HUDEP-2 (cell line): ENCODE measurements at regions not wholly inside any gene's neighbourhood (a gene's known extent, or its start where the extent isn't known, plus 50 kb on each side); places are given as distances from the start of the nearest gene placed in this dataset.

ENCODE experiments used
- DNase-seq, 76 experiments: peaks; one replicate each; lab custom pipeline; 2025; ENCODE audit not compliant: unreplicated experiment in 76 of 76; lab: John Stamatoyannopoulos, UW

DNA sequence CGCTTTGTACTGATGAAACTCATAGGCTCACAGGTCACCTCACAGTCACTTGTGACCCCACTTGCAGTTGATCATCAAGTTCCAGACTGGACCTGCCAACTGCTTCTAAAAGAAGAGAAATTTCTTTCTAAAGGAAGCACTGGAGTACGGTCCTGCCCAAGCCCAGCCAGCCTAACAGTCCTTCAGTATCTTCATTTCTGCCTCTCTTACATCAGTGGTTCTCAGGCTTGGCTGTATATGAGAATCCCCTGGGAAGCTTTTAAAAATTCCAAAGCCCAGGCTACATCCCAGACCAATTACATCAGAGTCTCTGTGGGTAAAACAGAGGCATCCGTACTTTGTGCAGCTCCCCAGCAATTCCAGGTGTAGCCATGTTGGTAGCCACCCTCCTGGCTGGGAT lies 282.1 kb downstream of the NFIB start:
- DNase-seq = no peak

DNA sequence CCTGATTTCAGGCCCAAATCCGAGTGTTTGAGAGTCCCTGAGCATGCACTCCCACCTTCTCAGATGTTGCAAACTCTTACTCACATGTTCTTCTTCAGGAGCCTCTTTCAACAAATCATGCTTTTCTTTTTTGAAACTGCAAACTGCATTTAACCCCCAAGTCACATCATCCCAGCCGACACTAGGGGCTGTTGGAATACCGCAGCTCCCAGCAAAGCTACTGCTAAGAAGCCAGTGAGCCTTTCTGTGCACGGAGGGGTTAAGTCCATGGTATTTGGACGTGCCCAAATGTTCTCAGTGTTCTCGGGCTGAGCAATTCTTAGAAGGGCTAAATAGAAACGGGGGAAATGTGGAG lies 282.9 kb downstream of the NFIB start:
- no peak for DNase-seq

DNA sequence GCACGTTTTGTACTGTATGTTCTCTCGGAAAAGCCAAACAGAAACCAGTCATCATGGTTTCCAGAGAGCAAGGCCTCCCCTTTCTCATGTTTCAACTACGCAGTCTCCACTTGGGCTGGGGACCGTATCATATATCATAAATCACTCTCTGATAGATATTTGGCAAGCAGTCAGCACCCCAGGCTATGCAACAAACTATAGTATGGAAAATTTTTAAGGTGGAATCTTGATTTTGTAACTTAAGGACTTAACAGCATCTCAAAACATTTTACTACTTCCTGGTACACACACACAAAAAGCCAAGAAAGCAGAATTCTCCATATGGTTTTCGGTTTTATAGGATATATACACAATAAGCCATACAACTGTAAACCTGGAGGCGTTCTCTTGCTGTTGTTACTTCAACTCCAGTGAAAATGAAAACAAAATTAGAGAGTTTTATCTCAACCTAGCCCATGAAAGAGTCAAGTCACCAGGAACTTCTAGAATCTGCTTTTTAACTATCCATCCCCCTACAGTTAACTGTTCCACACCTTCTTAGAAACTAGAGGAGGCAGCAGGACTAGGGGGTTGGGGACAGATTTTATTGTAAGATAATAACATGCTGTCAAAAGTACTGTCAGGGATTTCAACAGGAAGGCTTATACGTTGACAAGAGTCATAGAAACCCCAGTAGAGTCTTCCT lies 283.4 kb downstream of the NFIB start:
- DNase-seq = no peak

- DNase-seq = no peak
Measured at GRCh38 chr9:14029806-14030374, 284.1 kb downstream of the NFIB start.

- DNase-seq = no peak
Measured at GRCh38 chr9:14027116-14027800, 286.7 kb downstream of the NFIB start.

DNA sequence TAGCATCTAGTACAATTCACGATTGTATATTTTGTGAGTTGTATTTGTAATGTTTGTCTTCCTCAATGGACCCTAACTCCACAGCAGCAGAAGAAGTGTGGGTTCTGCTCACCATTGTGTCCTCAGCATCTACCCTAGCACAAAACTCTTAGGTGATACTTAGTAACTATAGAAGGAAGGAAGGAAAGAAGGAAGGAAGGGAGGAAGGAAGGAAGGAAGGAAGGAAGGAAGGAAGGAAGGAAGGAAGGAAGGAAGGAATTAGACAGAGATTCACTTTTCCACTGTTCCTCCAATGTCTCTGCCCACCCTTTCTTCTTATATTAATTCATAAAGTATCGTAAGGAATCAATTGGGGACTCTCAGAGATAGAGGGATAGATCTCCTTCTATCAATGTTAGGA lies 288.2 kb downstream of the NFIB start:
- no peak for DNase-seq

DNA sequence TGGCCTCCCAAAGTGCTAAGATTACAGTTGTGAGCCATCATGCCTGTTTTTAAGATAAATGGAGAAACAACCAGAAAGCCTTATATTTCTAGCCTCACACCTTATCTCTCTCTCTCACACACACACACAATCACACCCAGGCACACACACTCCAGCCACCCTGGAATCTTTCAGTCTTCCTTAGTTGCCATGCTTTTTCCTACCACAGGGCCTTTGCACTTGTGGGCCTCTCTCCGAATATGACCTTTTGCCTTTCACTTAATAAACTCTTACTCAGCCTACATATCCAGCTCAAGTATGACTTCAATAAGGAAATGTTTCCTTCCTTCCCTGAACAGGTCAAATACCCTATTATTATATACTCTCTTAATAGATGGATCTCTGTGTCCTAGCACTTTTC lies 290.7 kb downstream of the NFIB start:
- DNase-seq = no peak

GRCh38 chr9:14021871-14022525 lies 291.9 kb downstream of the NFIB start:
- DNase-seq = no peak

GRCh38 chr9:14018081-14018480 lies 295.9 kb downstream of the NFIB start:
- no peak for DNase-seq

- DNase-seq = no peak
Measured at GRCh38 chr9:14014744-14015143, 299.2 kb downstream of the NFIB start.

DNA sequence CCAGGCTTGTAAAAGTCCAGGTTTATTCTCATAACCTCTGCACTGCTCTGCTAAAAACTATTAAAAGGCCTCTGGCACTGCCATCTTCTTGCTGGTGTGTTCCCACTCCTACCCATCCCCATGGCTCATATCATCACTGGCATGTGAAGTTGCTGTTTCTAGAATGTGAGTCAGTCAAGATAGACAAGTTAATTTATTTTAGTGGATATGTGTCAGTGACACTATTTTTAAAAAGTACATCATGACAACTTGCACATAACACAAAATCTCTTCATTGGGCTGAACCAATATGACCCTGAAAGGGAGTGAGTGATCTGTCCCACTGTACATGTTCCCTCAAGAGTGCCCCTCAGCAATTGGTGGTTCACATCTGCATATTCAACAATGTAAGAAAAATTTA lies 299.7 kb downstream of the NFIB start:
- DNase-seq = no peak

GRCh38 chr9:14011799-14012560 lies 302.0 kb downstream of the NFIB start:
- DNase-seq = no peak

- DNase-seq = no peak
Measured at GRCh38 chr9:14007190-14007769, 306.7 kb downstream of the NFIB start.

DNA sequence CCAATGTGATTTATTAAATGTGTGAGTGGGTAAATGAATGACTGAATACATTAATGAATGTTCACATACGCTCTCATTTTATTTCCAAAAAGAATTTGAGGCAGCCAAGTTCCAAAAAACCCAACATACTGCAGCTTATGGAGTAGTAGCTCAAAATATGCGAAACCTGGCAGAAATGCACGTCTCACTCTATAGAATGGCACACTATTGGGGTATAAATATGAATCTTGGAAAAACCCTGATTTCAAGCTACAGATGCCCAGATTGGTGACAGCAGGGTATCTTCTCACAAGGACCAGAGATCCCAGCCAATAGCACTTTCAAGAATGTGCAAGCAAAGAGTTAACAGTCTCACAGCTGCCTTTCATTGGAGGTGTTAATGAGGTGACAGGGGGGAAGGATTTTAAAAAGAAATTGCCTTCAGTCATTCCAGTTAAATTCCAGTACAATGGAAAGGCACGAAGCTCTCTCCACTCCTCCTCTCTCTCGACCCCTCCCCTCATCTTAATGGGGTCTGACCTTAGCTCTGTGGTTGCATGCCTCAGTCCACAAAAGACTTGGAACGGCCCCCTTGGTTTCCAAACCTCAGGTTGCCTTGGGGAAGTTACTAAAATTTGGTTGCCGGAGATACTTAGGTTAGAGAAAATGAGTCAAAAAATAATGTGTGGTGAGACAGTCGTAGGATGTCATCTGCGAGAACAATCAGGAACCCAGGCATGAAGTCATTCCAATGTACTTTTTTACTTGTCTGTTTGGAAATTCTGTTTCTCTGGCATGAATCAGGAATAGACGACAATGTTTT lies 307.4 kb downstream of the NFIB start:
- no peak for DNase-seq

DNA sequence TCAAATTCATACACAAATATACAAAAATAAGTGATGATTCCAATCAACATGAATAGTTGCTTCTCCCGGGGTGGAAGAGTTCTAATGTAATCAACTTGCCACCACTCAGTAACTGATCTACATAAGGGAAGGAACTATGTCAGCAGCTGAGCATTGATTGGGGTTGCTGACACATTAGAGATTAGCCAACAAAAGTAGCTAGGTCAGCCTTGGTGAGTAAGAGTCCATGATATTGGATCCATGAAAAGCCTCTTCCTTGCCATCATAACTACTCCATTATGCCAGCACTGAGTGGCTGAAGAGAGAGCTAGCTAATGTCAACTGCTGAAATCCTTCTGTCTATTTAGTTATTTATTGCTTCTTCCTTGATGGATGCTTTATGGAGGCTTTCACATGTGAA lies 309.8 kb downstream of the NFIB start:
- DNase-seq = no peak

DNA sequence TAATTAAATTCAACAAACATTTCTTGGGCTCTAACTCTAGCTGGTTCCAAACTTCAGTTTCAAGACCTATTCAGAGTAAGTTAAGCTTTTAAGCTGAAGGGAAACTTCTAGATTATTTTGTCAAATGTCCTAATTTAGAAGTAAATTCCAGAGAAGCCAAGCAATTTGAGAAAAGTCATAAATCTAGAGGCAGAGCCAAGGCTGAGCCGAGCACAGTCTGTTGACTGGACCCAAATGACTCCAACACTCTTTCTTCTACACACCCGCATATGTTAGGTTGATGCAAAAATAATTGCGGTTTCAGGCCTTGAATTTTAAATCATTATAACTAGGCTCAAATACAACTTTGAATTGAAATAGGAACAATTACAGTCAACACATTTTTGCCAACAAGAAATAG lies 319.7 kb downstream of the NFIB start:
- DNase-seq = no peak

DNA sequence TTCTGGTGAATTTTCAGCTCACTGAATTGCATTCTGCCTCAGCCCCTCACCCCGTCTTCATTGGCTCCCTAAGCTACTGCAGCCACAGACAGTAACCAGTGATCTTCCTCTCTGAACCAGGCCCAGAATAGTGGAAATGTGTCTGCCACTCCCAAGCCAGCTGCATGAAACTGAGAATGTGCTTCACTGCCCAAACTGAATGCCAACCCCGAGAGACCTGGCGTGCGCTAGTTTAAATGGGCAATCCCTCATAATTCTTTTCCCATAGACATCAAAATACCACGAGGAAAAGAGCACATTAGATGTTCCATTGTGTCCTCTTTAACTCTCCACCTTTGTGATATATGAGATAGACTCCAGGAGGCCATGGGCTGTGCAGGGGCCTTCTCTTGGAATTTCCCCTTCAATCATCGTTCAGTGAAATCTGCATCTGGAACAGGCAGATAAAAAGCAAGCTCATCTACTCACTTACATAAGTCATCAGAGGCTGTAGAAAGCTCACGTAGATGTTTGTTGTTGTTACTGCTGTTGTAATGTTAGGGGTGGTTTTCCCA lies 320.2 kb downstream of the NFIB start:
- DNase-seq = no peak

DNA sequence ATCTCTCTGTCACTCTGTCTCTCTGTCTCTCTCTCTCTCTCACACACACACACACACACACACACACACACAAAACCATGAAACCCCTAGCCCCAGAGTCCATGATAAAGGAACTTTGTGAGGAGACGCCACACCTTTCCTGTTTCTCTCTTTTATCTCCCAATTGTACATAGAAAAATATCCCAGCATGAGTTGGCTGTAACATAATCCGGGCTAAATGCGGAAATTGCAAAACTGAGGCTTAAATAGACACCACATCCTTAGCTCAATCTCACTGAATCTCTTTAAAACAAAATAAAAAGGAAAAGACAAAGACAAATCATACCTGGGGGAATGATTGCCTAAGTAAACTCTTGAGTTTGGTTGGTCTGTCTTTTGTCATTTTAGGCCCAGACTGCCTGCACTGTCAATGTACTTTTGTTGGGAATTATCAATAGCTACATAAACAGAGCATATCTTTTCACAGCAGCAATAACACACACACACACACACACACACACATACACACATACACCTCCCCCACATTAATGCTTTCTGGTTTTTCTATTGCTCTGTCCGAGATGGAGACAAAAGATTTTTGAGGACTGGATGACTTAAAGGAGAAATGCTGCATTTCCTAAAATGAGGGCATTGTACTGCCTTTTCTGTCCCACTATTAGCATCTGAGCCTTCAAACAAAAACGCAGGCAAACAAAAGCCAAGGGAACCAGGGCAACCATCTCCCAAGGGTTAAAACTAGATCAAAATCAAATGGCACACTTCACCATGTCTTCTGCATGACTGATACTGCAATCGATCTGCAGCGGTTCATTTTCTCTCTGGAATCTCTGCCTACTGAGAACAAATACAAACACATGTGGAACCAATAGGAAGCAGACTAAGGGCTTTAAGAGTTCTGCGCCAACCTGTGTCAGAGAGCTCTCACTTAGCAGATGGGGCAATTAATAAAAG lies 321.5 kb downstream of the NFIB start:
- DNase-seq = no peak

DNA sequence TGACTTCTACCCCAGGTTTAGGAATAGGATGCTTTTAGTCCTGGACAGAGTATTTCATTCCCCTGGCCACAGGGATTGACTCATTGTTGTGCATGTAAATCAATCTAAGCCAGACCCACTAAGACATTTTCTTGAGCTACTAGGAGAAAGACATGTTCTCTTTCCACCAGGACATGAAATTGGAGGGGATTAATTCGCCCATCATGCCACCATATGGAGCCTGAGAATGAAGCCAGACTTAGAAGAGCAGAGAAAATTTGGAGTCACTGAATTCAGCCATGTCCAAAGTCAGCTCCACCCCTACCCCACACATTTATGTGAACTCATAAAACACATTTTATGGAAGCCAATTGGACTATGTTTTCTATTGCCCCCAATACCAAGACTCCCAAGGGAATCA lies 322.5 kb downstream of the NFIB start:
- no peak for DNase-seq
